Activated naive CD4-positive, alpha-beta T cell treated with anti-CD3 and anti-CD28 coated beads, Interleukin-2, amount 10 ng/mL, durations not matched to agents 7 days and 5 days (primary cell): ENCODE measurements at regions not wholly inside any gene's neighbourhood (a gene's known extent, or its start where the extent isn't known, plus 50 kb on each side); places are given as distances from the start of the nearest gene placed in this dataset.

ENCODE experiments used
- CTCF ChIA-PET: fragments of 350-600 bp; sonication (Branson Sonifier 250); formaldehyde crosslinking; loops from one replicate; lab custom pipeline; 2021; ENCODE audit warnings: antibody characterized with exemption; lab: Charles Lee
- DNase-seq: peaks from one replicate; pipeline ENCODE4 v3.0.0-alpha.2; 2020
- H3K27ac Mint-ChIP-seq: one replicate; pipeline ENCODE4 v1.8.0; 2021; ENCODE audit warnings: mild to moderate bottlenecking, moderate library complexity, mixed read lengths
- H3K27me3 Mint-ChIP-seq: one replicate; pipeline ENCODE4 v1.8.0; 2021; ENCODE audit warnings: mild to moderate bottlenecking, mixed read lengths
- H3K36me3 Mint-ChIP-seq: one replicate; pipeline ENCODE4 v1.8.0; 2021; ENCODE audit warnings: mixed read lengths
- H3K4me1 Mint-ChIP-seq: one replicate; pipeline ENCODE4 v1.8.0; 2021; ENCODE audit warnings: mixed read lengths
- H3K4me3 Mint-ChIP-seq: one replicate; pipeline ENCODE4 v1.8.0; 2021; ENCODE audit warnings: mild to moderate bottlenecking, moderate library complexity, mixed read lengths
- H3K9me3 Mint-ChIP-seq: one replicate; pipeline ENCODE4 v1.8.0; 2021; ENCODE audit warnings: mixed read lengths

DNA sequence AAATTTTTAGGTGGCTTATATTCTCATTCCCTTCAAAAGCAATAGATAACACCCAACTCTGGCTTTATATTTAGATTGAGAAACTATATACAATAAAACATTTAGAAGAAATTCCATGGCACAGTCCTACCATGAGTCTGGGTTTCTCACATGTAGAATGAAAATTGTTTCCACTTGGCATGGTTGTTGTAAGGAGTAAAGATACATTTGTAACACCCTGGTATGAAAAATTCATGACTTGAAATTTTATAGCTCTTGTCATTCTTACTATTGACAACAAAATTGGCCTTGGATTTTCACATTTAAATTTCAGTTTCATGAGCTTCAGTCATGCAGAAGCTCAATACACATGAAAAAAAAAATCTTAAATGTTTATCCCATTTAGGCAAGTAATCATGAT is 92.5 kb upstream of the CBLN2 start:
- no peaks in the 10 kb centered on the region for H3K4me1 Mint-ChIP-seq

DNA sequence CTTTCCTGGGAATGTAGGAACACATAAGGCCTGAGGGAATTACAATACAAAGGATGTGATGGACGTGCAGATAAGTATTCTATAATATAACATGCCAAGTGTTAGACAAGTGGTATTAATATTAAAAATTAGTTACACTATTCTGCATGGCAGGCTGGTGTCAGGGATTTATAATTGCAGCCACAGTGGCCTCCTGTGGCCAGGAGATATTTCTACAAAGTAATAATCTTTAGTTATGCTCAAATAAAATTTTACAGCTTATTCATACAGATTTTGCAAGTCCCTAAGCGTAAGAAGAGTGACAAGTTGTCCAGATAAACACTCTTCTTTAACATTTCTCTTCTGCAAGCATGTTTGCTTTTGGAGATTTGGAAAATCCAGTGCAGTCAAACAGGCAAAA is 90.4 kb upstream of the CBLN2 start:
- no peaks in the 10 kb centered on the region for H3K4me1 Mint-ChIP-seq
- no peak for DNase-seq
- no peaks in the 10 kb centered on the region for H3K36me3 Mint-ChIP-seq
- no peaks in the 10 kb centered on the region for H3K27me3 Mint-ChIP-seq
- no peaks in the 10 kb centered on the region for H3K9me3 Mint-ChIP-seq
- no peak overlapping the region for H3K4me3 Mint-ChIP-seq
- no peak overlapping the region for H3K27ac Mint-ChIP-seq
- CTCF ChIA-PET, result no interaction called here

More for the DNA sequence above, 92.5 kb upstream of the CBLN2 start:
- CTCF ChIA-PET, result no interaction called here
- Mint-ChIP-seq H3K27ac (no peak overlapping the region), H3K4me3 (no peak overlapping the region), H3K9me3 (no peaks in the 10 kb centered on the region), H3K36me3 (no peaks in the 10 kb centered on the region), H3K27me3 (no peaks in the 10 kb centered on the region)
- no peak for DNase-seq

DNA sequence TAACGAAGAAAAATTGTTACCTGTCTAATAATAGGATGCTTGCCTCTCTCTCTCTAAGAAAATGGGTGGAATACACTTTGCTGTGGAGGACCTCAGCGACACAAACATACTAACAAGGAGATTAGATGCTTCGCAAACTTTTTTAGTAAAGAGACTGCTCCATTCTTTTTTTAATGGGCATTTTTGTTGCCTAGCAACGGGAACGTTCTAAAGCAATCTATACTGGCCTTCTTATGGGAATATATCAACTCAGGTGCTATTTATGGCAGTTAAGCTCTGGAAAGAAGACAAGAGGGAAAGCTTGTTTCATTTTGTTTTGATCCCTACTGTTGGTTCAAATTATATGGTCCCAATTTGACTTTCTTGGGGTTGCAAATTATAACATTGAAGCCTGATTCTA is 86.8 kb upstream of the CBLN2 start:
- H3K27me3 Mint-ChIP-seq, result no peaks in the 10 kb centered on the region
- DNase-seq, result no peak
- no peaks in the 10 kb centered on the region for H3K36me3 Mint-ChIP-seq
- CTCF ChIA-PET, result no interaction called here
- no peaks in the 10 kb centered on the region for H3K4me1 Mint-ChIP-seq
- H3K4me3 Mint-ChIP-seq, result no peak overlapping the region
- no peak overlapping the region for H3K27ac Mint-ChIP-seq
- H3K9me3 Mint-ChIP-seq, result no peaks in the 10 kb centered on the region

DNA sequence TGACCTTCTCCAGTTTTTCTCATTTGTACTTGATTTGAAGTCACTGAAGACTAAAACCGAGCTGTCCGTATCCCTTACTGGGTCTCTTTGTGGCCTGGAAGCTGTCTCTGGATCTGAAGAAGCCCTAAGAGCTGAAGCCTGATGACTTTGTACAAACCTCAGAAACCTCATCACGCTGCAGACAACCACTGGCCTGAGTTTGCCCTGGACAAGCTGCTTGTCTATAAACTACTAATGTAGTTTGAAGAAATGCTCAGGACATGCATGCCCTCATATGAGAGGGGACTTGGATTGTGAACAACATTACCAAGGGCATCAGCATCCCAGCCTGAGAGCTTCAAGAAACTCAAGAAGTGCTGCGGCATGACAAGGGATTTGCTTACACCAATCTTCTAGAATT is 79.3 kb upstream of the CBLN2 start:
- Mint-ChIP-seq H3K4me3 (no peak overlapping the region), H3K9me3 (no peaks in the 10 kb centered on the region), H3K4me1 (no peaks in the 10 kb centered on the region)

DNA sequence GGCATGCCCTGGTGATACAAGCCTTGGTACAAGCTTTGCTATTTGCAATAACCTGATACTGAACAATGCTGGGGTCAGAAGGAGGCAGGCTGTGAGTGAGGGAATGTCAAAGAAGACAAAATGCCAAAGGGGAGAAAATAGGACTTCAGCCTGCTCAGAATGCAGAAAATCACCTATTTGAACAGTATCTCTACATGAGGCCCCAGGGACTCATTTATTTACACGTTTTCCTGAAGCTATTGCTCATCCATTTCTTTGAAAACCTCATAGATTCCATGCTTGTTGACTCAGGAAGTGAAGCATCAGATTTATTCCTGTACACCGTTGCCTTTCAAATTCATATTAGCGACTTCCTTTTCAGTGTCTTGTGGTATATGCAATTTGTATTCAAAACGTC is 69.4 kb upstream of the CBLN2 start:
- DNase-seq, result no peak
- Mint-ChIP-seq H3K4me3 (no peak overlapping the region), H3K27ac (no peak overlapping the region), H3K4me1 (no peaks in the 10 kb centered on the region), H3K36me3 (no peaks in the 10 kb centered on the region), H3K9me3 (no peaks in the 10 kb centered on the region), H3K27me3 (no peaks in the 10 kb centered on the region)
- CTCF ChIA-PET, result no interaction called here

More for the DNA sequence above, 79.3 kb upstream of the CBLN2 start:
- CTCF ChIA-PET, result no interaction called here
- Mint-ChIP-seq H3K27me3 (no peaks in the 10 kb centered on the region), H3K36me3 (no peaks in the 10 kb centered on the region), H3K27ac (no peak overlapping the region)
- DNase-seq, result no peak

DNA sequence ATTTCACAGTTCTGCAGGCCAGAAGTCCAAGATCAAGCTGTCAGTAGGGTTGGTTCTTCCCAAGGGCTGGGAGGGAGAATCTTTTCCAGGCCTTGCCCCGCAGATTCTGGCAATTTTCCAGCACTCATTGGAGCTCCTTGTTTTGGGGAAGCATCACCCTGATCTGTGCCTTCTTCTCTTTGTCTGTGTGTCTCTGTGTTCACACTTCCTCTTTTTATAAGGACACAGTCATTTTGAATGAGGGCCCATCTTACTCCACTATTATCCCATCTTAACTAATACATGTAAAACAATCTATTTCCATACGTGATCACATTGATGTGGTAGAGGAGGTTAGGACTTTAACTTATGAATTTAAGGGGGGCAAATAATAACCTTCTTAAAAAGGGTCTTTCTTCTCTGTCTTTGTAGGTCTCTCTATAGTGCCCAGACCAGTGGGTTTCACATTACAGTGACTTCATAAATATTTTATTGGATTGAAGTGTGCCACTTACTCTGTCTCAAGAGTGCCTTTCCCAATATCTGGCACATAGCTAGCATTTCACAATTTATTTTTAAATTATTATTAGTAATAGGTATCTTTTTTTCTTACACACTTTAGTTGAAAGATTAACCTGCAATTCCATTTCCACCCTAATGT is 68.9 kb upstream of the CBLN2 start:
- no peaks in the 10 kb centered on the region for H3K36me3 Mint-ChIP-seq
- H3K27me3 Mint-ChIP-seq, result no peaks in the 10 kb centered on the region
- no peak overlapping the region for H3K27ac Mint-ChIP-seq
- H3K4me1 Mint-ChIP-seq, result no peaks in the 10 kb centered on the region
- H3K4me3 Mint-ChIP-seq, result no peak overlapping the region
- CTCF ChIA-PET, result no interaction called here
- DNase-seq, result no peak
- H3K9me3 Mint-ChIP-seq, result no peaks in the 10 kb centered on the region

DNA sequence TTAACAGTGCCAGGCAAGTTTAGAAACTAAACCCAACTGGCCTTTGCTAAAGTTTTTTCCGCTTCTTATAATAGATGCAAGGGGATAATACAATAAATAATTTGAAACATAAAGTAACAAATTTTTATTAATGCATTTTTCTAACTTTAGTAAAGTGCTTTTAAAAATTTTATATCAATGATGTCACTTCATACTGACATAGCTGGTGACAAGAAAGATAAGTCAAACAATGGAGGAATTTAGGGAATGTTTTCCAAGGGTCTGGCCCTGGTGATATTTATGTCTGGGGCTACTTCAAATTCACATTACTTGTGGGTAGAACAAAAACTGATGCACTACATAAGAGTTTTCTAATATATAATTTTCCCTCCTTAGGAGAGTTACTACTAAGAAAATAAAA is 61.2 kb upstream of the CBLN2 start:
- Mint-ChIP-seq H3K27me3 (no peaks in the 10 kb centered on the region), H3K4me3 (no peak overlapping the region)

DNA sequence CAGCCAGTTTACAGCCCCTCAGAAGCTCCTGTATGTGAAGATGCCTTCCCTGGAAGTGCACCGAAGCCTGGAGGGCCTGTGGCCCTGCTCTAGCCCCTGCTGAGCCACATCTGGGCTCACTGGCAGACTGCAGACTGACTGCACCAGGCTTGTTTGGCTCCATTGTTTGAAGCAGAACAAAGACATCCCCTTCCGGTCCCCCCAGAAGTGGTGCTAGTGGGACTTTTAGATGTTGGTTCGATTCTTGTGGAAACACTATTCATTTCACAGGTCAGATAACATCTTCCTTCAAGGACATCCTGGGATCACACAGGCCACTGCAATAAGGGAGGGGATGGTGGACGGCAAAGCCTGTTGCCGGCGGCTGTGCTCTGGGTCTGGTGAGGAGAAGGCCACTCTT is 57.8 kb upstream of the CBLN2 start:
- H3K36me3 Mint-ChIP-seq, result no peaks in the 10 kb centered on the region
- CTCF ChIA-PET, result no interaction called here
- H3K27ac Mint-ChIP-seq, result no peak overlapping the region
- peaks cover 5% of the 10 kb centered on the region for H3K9me3 Mint-ChIP-seq
- no peak for DNase-seq
- no peak overlapping the region for H3K4me3 Mint-ChIP-seq
- H3K4me1 Mint-ChIP-seq, result no peaks in the 10 kb centered on the region
- no peaks in the 10 kb centered on the region for H3K27me3 Mint-ChIP-seq

More for the DNA sequence above, 61.2 kb upstream of the CBLN2 start:
- no peak overlapping the region for H3K27ac Mint-ChIP-seq
- H3K9me3 Mint-ChIP-seq, result peaks cover 1% of the 10 kb centered on the region
- DNase-seq, result no peak
- H3K4me1 Mint-ChIP-seq, result no peaks in the 10 kb centered on the region
- CTCF ChIA-PET, result no interaction called here
- H3K36me3 Mint-ChIP-seq, result no peaks in the 10 kb centered on the region

DNA sequence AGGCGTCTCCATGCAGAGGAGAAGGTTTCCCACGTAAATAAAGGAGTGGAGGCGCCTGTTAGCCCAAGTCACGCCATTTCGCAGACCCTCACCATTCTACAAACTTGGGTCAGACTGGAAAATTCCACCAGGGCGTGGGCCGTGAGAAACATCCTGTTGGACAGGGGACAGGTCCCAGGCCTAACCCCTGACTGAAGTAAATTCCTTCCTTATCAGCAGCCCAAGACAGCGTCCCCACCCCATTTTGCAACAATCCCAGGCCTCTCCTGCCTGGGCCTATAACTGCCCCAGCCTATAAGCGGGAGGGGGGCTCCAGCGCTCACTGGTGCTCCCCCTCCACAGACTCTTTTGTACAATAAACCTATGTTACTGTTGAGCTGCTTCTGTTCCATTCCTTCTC is 57.3 kb upstream of the CBLN2 start:
- CTCF ChIA-PET, result no interaction called here
- no peaks in the 10 kb centered on the region for H3K36me3 Mint-ChIP-seq
- no peaks in the 10 kb centered on the region for H3K4me1 Mint-ChIP-seq
- DNase-seq, result no peak
- no peak overlapping the region for H3K4me3 Mint-ChIP-seq
- H3K27me3 Mint-ChIP-seq, result no peaks in the 10 kb centered on the region
- H3K9me3 Mint-ChIP-seq, result peaks cover 5% of the 10 kb centered on the region
- H3K27ac Mint-ChIP-seq, result no peak overlapping the region
